HG03060 (cell line): ENCODE measurements at regions not wholly inside any gene's neighbourhood (a gene's known extent, or its start where the extent isn't known, plus 50 kb on each side); places are given as distances from the start of the nearest gene placed in this dataset.
"Not testable (repeated sequence)": the region's sequence is repeated elsewhere in the genome, so short reads cannot be mapped to it uniquely, and the experiment has no call there.

Experiments used
- ATAC-seq: cut with Tn5 transposase; IDR thresholded peaks from one replicate; pipeline ENCODE4 v1.9.1; 2021; ENCODE audit warnings: low read depth, moderate number of reproducible peaks; ENCODE audit not compliant: unreplicated experiment

GRCh38 chr1:82818586-82818985 lies 1017.9 kb downstream of the ADGRL2 start:
- peak; percentile 13 for ATAC-seq

- ATAC-seq: no peak
Measured at GRCh38 chr1:82813386-82813785, 1012.7 kb downstream of the ADGRL2 start.

- ATAC-seq: no peak
Measured at GRCh38 chr1:82810601-82811000, 1009.9 kb downstream of the ADGRL2 start.

GRCh38 chr1:82807563-82807962 lies 1006.8 kb downstream of the ADGRL2 start:
- ATAC-seq: no peak

GRCh38 chr1:82806133-82806532 lies 1005.4 kb downstream of the ADGRL2 start:
- ATAC-seq: no peak

DNA sequence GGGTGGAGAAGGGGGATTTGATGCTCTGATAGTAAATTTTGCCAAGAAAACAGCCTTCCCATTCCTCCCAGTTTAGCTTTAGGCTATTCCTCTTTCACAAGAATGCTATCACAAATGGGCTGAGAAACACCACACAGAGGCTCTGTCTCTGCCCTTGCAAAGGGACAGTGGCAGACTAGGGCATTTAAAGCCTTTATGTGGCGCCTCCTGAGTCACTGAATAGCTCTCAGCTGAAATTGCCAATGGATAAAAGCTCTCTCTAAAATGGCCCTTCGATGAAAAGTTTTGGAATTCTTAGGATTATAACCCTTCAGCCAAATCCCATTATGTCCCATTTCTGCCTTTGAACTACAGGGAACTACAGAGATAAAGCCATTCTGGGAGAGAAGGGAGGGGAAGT lies 1000.4 kb downstream of the ADGRL2 start:
- ATAC-seq: no peak

- no peak for ATAC-seq
Measured at GRCh38 chr1:82800721-82801120, 1000.0 kb downstream of the ADGRL2 start.

- ATAC-seq: no peak
Measured at GRCh38 chr1:82799261-82799660, 998.5 kb downstream of the ADGRL2 start.

GRCh38 chr1:82795508-82796149 lies 994.9 kb downstream of the ADGRL2 start:
- no peak for ATAC-seq

GRCh38 chr1:82792151-82792550 lies 991.4 kb downstream of the ADGRL2 start:
- ATAC-seq: no peak

- ATAC-seq: no peak
Measured at GRCh38 chr1:82790556-82790955, 989.8 kb downstream of the ADGRL2 start.

DNA sequence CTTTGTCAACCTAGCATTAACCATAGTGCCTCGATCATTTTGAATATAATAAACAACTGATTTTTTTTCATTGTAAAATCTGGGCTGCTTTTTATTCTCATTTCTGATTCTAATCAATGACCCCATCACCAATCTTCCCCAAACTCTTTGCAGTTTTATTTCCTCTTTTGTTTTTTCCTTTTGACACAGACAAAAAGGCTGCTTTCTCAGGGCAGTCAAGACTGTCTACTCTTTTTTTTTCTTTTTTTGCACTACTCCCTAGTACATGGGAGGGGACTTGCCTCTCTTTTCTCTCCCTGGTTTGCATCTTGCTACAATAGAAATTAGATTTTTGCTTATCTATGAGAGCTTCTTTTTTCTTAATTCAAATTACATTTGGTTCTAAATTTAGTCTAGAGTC lies 987.9 kb downstream of the ADGRL2 start:
- no peak for ATAC-seq

DNA sequence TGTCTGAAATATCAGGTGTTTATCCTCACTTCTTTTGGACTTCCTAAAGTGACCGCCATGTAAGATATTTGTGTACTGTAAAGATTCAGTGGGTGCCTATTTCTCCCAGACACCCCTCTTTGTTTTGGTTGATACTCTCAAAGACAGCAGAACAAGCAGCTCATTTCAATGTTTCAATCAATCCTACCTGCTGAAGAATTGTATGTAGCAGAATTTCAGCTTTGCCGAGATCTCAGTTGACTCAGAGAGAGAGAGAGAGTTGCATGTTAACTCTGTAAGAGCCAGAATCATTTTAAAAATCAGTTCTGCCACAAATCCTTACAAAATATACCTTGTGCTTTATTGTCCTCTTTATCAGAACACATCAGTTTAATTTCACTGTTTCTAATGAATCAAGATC lies 987.3 kb downstream of the ADGRL2 start:
- no peak for ATAC-seq

DNA sequence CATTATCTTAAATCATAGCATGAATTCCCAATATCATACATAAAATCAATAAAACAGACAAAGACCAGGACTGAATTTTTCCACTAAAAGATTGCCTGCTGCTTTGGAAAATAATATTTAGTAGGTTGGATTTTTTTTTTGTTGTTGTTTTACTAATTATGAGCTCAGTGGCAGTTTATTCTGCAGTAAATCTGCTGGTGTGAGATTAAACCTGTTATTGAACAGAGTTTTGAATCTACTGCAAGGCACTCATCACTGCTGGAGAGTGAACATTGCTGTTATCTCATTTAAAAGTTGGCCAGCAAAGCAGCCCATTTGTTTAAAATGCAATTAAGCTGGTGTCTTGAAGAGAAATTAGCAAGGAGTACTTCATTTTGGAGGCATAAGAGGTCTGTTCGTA lies 986.1 kb downstream of the ADGRL2 start:
- ATAC-seq: no peak

- no peak for ATAC-seq
Measured at GRCh38 chr1:82785268-82785790, 984.6 kb downstream of the ADGRL2 start.

DNA sequence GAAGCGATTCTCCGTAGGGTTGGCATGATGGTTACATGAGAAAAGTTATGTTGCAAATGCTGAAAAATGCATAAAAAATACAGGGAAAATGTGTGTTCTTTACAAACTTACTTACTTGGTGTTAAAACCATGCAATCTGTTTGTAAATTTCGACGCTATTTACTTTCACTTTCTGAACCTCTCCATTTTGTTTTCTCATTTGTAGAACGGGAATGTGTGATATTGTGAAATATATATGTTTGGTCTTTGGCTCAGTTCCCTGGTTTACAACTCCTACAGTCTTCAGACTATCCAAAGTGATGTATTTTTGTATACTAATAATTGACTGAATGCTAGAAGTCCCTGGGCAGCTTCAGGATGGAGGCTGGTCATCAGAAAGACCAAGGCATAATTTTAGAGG lies 982.3 kb downstream of the ADGRL2 start:
- no peak for ATAC-seq

DNA sequence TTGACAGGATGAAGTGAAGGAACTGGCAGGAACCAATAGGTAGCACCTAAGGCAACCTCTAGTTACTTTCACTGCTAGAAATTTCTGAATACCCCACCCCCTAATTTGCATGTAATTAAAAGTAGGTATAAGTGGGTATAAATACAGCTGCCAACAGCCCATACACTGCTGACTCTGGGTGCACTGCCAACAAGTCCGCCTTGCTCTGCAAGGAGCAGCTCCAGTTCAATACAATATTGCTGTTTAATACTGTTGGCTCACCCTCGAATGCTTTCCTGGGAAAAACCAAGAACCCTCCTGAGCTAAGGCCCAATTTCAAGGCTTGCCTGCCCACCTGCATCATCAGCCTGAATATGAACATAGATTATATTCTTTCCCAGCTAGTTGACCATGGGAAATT lies 981.9 kb downstream of the ADGRL2 start:
- ATAC-seq: no peak

- ATAC-seq: no peak
Measured at GRCh38 chr1:82778612-82779011, 977.9 kb downstream of the ADGRL2 start.

- no peak for ATAC-seq
Measured at GRCh38 chr1:82777240-82777639, 976.5 kb downstream of the ADGRL2 start.

- not testable (repeated sequence) for ATAC-seq
Measured at GRCh38 chr1:82776730-82777129, 976.0 kb downstream of the ADGRL2 start.

DNA sequence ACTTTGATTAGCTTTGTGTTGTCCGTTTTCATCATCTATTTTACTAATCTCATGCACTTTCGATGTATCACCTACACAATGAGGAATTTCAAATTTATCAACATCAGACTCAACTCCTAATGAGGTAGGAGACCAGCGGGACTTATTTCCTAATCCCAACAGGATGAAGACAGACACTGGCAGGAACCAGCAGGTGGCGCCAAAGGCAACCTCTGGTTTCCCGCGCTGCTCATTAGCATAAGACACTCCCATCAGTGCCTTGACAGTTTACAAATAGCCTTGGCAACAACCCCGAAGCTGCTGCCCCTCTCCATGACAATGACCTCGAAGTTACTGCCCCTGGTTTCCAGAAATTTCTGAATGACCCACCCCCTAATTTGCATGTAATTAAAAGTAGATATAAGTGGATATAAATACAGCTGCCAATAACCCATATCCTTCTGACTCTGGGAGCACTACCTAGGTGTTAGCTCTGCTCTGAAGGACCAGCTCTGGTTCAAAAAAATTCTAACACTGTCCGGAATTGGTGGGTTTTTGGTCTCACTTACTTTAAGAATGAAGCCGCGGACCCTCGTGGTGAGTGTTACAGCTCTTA lies 974.8 kb downstream of the ADGRL2 start:
- no peak for ATAC-seq

GRCh38 chr1:82762829-82763532 lies 962.2 kb downstream of the ADGRL2 start:
- ATAC-seq: no peak
